OCI-LY7 (cell line): ENCODE measurements at regions not wholly inside any gene's neighbourhood (a gene's known extent, or its start where the extent isn't known, plus 50 kb on each side); places are given as distances from the start of the nearest gene placed in this dataset.

ENCODE experiments used
- CTCF ChIP-seq: fragments of 200-600 bp; sonication (generic); conservative IDR thresholded peaks from 2 replicates; pipeline ENCODE4 v1.5.1; 2014; ENCODE audit warnings: mild to moderate bottlenecking, antibody characterized with exemption, low read length, moderate library complexity, mixed read lengths
- EZH2phosphoT487 ChIP-seq: fragments of 200-600 bp; sonication (generic); IDR thresholded peaks from 2 replicates; pipeline ENCODE4 v1.6.1; 2018; ENCODE audit warnings: low read depth, borderline replicate concordance, mild to moderate bottlenecking, mixed run types, antibody characterized with exemption, low read length, moderate library complexity, mixed read lengths

GRCh38 chr4:141783770-141784169 lies 147.4 kb downstream of the IL15 start:
- TF ChIP-seq CTCF (no peak), EZH2phosphoT487 (no peak)
